WTC11 (cell line): ENCODE measurements at regions not wholly inside any gene's neighbourhood (a gene's known extent, or its start where the extent isn't known, plus 50 kb on each side); places are given as distances from the start of the nearest gene placed in this dataset.

Experiments used
- ATAC-seq: fragments of 200-7000 bp; cut with Tn5 transposase; 2 replicates; pipeline ENCODE4 v1.10.0; 2021; ENCODE audit warnings: mild to moderate bottlenecking, moderate library complexity
- CTCF ChIA-PET: fragments of 300-600 bp; sonication (Branson Sonifier 250); formaldehyde crosslinking; loops from one replicate; lab custom pipeline; 2021; ENCODE audit warnings: antibody characterized with exemption; lab: Charles Lee
- POLR2A ChIA-PET: fragments of 350-600 bp; sonication (Branson Sonifier 250); formaldehyde crosslinking; loops from one replicate; lab custom pipeline; 2021; ENCODE audit warnings: antibody characterized with exemption; lab: Charles Lee
- DNase-seq: peaks from one replicate; pipeline ENCODE4 v3.0.0; 2021; ENCODE audit warnings: low spot score
- H3K27ac Mint-ChIP-seq: 2 replicates; pipeline ENCODE4 v1.8.0; 2021; ENCODE audit warnings: mixed read lengths
- H3K27me3 Mint-ChIP-seq: 2 replicates; pipeline ENCODE4 v1.8.0; 2021; ENCODE audit warnings: low read depth, mild to moderate bottlenecking, moderate library complexity, mixed read lengths
- H3K36me3 Mint-ChIP-seq: 2 replicates; pipeline ENCODE4 v1.8.0; 2021; ENCODE audit warnings: mixed read lengths
- H3K4me1 Mint-ChIP-seq: 2 replicates; pipeline ENCODE4 v1.8.0; 2022; ENCODE audit warnings: mixed read lengths
- H3K4me3 Mint-ChIP-seq: 2 replicates; pipeline ENCODE4 v1.8.0; 2021; ENCODE audit warnings: mild to moderate bottlenecking, moderate library complexity, mixed read lengths
- H3K9me3 Mint-ChIP-seq: 2 replicates; pipeline ENCODE4 v1.8.0; 2021; ENCODE audit warnings: mixed read lengths
- ATF1 ChIP-seq: sonication (generic); formaldehyde crosslinking; IDR thresholded peaks from 2 replicates; pipeline ENCODE4 v1.8.1; 2023; ENCODE audit warnings: mild to moderate bottlenecking, moderate library complexity, missing genetic modification reagents
- ATF2 ChIP-seq: sonication (generic); formaldehyde crosslinking; IDR thresholded peaks from 2 replicates; pipeline ENCODE4 v1.8.1; 2022; ENCODE audit warnings: low read depth, missing genetic modification reagents, borderline replicate concordance
- ATF3 ChIP-seq: sonication (generic); formaldehyde crosslinking; conservative IDR thresholded peaks from 2 replicates; pipeline ENCODE4 v1.8.1; 2022; ENCODE audit warnings: mild to moderate bottlenecking, missing genetic modification reagents
- CBFB ChIP-seq: sonication (generic); formaldehyde crosslinking; IDR thresholded peaks from 2 replicates; pipeline ENCODE4 v1.8.1; 2022; ENCODE audit warnings: mild to moderate bottlenecking, low read depth, missing genetic modification reagents
- CDX4 ChIP-seq: fragments of 250-450 bp; sonication (Bioruptor Pico); IDR thresholded peaks from 2 replicates; pipeline ENCODE4 v1.9.0; 2021; ENCODE audit warnings: moderate library complexity, mild to moderate bottlenecking, inconsistent platforms, borderline replicate concordance
- CREM ChIP-seq: sonication (generic); formaldehyde crosslinking; IDR thresholded peaks from 2 replicates; pipeline ENCODE4 v1.8.1; 2022; ENCODE audit warnings: mild to moderate bottlenecking, missing genetic modification reagents, moderate library complexity
- ERG ChIP-seq: fragments of 250-450 bp; sonication (Bioruptor Pico); IDR thresholded peaks from 2 replicates; pipeline ENCODE4 v1.8.0; 2021; ENCODE audit warnings: mild to moderate bottlenecking
- FOXJ3 ChIP-seq: sonication (generic); formaldehyde crosslinking; IDR thresholded peaks from 2 replicates; pipeline ENCODE4 v1.9.0; 2021; ENCODE audit warnings: missing genetic modification reagents, mild to moderate bottlenecking, borderline replicate concordance
- FOXP4 ChIP-seq: sonication (generic); formaldehyde crosslinking; IDR thresholded peaks from 2 replicates; pipeline ENCODE4 v1.8.0; 2022; ENCODE audit warnings: mild to moderate bottlenecking, missing genetic modification reagents
- GRHL2 ChIP-seq: fragments of 250-450 bp; sonication (Bioruptor Pico); IDR thresholded peaks from 2 replicates; pipeline ENCODE4 v1.8.0; 2022; ENCODE audit warnings: mild to moderate bottlenecking, moderate library complexity; ENCODE audit not compliant: insufficient replicate concordance, severe bottlenecking
- HMGA2 ChIP-seq: fragments of 250-450 bp; sonication (Bioruptor Pico); IDR thresholded peaks from 2 replicates; pipeline ENCODE4 v1.4.0; 2021; ENCODE audit warnings: mild to moderate bottlenecking, moderate library complexity
- HMGXB4 ChIP-seq: sonication (generic); formaldehyde crosslinking; IDR thresholded peaks from 2 replicates; pipeline ENCODE4 v1.8.1; 2023; ENCODE audit warnings: mild to moderate bottlenecking, moderate library complexity, missing genetic modification reagents
- IRF1 ChIP-seq: sonication (generic); formaldehyde crosslinking; IDR thresholded peaks from 2 replicates; pipeline ENCODE4 v1.8.0; 2023; ENCODE audit warnings: missing genetic modification reagents
- PRRX2 ChIP-seq: fragments of 250-450 bp; sonication (Bioruptor Pico); IDR thresholded peaks from 2 replicates; pipeline ENCODE4 v1.8.0; 2021; ENCODE audit warnings: mild to moderate bottlenecking
- RELA ChIP-seq: sonication (generic); formaldehyde crosslinking; IDR thresholded peaks from 2 replicates; pipeline ENCODE4 v1.8.1; 2022; ENCODE audit warnings: missing genetic modification reagents, mild to moderate bottlenecking, borderline replicate concordance
- TCF7 ChIP-seq: sonication (generic); formaldehyde crosslinking; IDR thresholded peaks from 2 replicates; pipeline ENCODE4 v1.8.0; 2022; ENCODE audit warnings: mild to moderate bottlenecking, low read depth, missing genetic modification reagents, moderate library complexity
- ZBTB43 ChIP-seq: sonication (generic); formaldehyde crosslinking; IDR thresholded peaks from 2 replicates; pipeline ENCODE4 v1.8.1; 2023; ENCODE audit warnings: mild to moderate bottlenecking, missing genetic modification reagents
- ZNF232 ChIP-seq: sonication (generic); formaldehyde crosslinking; IDR thresholded peaks from 2 replicates; pipeline ENCODE4 v1.8.0; 2022; ENCODE audit warnings: mild to moderate bottlenecking, missing genetic modification reagents

GRCh38 chr4:138852681-138853080, 162.9 kb upstream of the NOCT start:
- Mint-ChIP-seq H3K4me3 (no peak overlapping the region; the same call in 1 of the 2 replicates), H3K27ac (no peak overlapping the region), H3K36me3 (peaks cover 20% of the 10 kb centered on the region), H3K27me3 (peaks cover 3% of the 10 kb centered on the region), H3K9me3 (peaks cover 17% of the 10 kb centered on the region), H3K4me1 (peaks cover 17% of the 10 kb centered on the region)
- DNase-seq (no peak), ATAC-seq (no peak)
- TF ChIP-seq ATF2, result no peak
- no peak for TF ChIP-seq CREM
- no peak for TF ChIP-seq RELA (CRISPR knock-in tag)
- no peak for TF ChIP-seq ATF1 (CRISPR knock-in tag)
- no peak for TF ChIP-seq ZBTB43 (CRISPR knock-in tag)
- no peak for TF ChIP-seq ATF3
- POLR2A ChIA-PET, result no interaction called here
- CTCF ChIA-PET, result interaction anchor here (1.2 kb wide), 1 partner anchor 85 kb away, joined by 3 read pairs; no protein-coding TSS in a partner anchor

GRCh38 chr4:138851391-138852335, 163.9 kb upstream of the NOCT start:
- CTCF ChIA-PET, result interaction anchor here (1.2 to 1.5 kb wide), 3 partner anchors 19 to 291 kb away, joined by 3 to 11 read pairs (median 3); no protein-coding TSS in a partner anchor
- no peak for DNase-seq
- Mint-ChIP-seq H3K9me3 (peaks cover 23% of the 10 kb centered on the region), H3K27me3 (peaks cover 3% of the 10 kb centered on the region), H3K4me1 (peaks cover 17% of the 10 kb centered on the region), H3K36me3 (peaks cover 20% of the 10 kb centered on the region), H3K27ac (no peak overlapping the region)
- POLR2A ChIA-PET, result no interaction called here
- TF ChIP-seq CDX4 (CRISPR knock-in tag) (no peak), ATF1 (CRISPR knock-in tag) (no peak), ZNF232 (CRISPR knock-in tag) (no peak)
- TF ChIP-seq, all 79 proteins: peak for 0
- ATAC-seq, result peak; percentile 95
- peak overlapping the region; percentile 57 for H3K4me3 Mint-ChIP-seq

- CTCF ChIA-PET, result interaction anchor here (2.3 kb wide), 1 partner anchor 25 kb away, joined by 8 read pairs; no protein-coding TSS in a partner anchor
- no peak for TF ChIP-seq FOXJ3 (CRISPR knock-in tag)
- no peak for TF ChIP-seq PRRX2 (CRISPR knock-in tag)
- no peak for TF ChIP-seq CBFB (CRISPR knock-in tag)
- no peak for TF ChIP-seq GRHL2 (CRISPR knock-in tag)
- no peak for TF ChIP-seq FOXP4 (CRISPR knock-in tag)
- no peak for TF ChIP-seq CDX4 (CRISPR knock-in tag)
- no peak for TF ChIP-seq ERG (CRISPR knock-in tag)
- TF ChIP-seq HMGA2 (CRISPR knock-in tag), result no peak
- TF ChIP-seq TCF7 (CRISPR knock-in tag), result no peak
- TF ChIP-seq HMGXB4 (CRISPR knock-in tag), result no peak
- TF ChIP-seq ATF3, result no peak
- TF ChIP-seq IRF1, result no peak
Measured at GRCh38 chr4:138845664-138846063, 169.9 kb upstream of the NOCT start.

More at GRCh38 chr4:138845664-138846063, 169.9 kb upstream of the NOCT start:
- Mint-ChIP-seq H3K4me1 (peaks cover 21% of the 10 kb centered on the region), H3K27ac (no peak overlapping the region), H3K4me3 (no peak overlapping the region), H3K27me3 (no peaks in the 10 kb centered on the region; the same call in 1 of the 2 replicates), H3K36me3 (no peaks in the 10 kb centered on the region), H3K9me3 (peaks cover 6% of the 10 kb centered on the region)
- ATAC-seq (no peak), DNase-seq (no peak)
- POLR2A ChIA-PET, result no interaction called here
